AG08396 (cell line): ENCODE measurements at regions not wholly inside any gene's neighbourhood (a gene's known extent, or its start where the extent isn't known, plus 50 kb on each side); places are given as distances from the start of the nearest gene placed in this dataset.
"Not testable (repeated sequence)": the region's sequence is repeated elsewhere in the genome, so short reads cannot be mapped to it uniquely, and the experiment has no call there.

Source experiments
- DNase-seq: peaks from one replicate; pipeline ENCODE4 v3.0.0; 2012; ENCODE audit warnings: low spot score, mixed read lengths

DNA sequence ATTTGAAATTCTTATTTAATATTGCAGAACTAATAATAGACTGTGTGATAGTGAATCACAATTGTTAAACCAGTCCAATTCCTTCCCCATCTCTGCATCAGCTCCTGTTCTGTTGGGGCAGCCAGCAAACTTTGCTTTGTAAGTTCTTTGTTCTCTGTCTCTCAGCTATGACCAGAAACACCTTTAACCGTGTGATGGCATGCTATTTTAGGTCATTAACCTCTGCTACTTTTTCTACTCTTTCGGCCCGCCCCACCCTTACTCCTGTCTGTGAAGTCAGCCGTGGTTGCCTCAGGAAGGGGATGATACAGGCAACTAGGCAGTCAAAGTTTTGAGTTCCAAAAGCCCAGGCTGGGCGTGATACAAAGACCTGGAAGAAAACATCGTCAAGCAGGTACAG lies 51.3 kb upstream of the EGFL6 start:
- no peak for DNase-seq

DNA sequence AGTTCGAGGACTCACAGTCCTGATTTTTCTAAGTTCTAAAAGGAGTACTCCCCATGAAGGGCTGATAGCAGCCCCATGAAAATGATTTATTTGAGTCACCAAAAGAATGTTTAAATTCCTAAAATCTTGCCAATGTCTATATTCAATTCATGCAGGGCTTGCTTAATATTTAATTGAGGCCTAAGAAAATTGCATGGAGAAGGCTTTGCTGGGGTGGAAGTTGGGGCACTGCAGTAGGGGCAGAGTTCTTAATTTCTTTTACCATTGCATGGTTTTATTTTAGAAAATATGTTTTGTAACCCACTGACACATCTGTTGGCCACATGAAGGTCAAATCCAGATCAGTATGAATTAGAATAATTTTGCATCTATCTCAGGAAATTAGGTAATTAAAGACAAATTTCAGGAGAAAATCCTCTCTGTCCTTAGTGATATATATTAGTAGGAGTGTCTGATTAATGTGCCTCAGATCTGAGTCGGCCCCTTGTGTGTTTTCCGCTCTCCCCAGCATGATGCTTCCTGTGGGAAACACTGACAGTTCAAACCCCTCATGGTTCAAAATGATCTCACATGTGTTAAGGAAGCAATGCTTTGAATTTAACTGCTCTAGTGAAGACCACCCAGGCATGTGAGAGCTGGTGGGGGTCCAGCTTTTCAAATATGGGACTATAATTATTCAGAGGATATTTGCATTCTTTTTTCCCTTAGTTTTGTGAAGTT lies 54.0 kb upstream of the EGFL6 start:
- no peak for DNase-seq

DNA sequence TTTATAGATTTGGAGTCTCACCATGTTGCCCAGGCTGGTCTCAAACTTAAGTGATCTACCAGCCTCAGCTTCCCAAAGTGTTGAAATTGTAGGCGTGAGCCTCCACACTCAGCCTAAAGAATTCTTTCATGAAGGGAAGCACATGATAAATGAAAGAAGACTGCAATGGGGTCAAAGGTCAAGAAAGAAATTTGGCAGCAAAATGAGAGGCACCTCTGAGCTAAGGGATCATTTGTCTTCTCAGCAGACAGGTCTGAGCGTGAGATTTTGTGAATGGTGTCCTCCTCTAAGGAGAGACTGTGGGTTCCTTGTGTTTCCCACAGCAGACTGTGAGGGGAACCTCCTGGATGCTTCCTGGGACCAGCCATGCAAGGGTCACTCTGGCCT lies 57.5 kb upstream of the EGFL6 start:
- no peak for DNase-seq

DNA sequence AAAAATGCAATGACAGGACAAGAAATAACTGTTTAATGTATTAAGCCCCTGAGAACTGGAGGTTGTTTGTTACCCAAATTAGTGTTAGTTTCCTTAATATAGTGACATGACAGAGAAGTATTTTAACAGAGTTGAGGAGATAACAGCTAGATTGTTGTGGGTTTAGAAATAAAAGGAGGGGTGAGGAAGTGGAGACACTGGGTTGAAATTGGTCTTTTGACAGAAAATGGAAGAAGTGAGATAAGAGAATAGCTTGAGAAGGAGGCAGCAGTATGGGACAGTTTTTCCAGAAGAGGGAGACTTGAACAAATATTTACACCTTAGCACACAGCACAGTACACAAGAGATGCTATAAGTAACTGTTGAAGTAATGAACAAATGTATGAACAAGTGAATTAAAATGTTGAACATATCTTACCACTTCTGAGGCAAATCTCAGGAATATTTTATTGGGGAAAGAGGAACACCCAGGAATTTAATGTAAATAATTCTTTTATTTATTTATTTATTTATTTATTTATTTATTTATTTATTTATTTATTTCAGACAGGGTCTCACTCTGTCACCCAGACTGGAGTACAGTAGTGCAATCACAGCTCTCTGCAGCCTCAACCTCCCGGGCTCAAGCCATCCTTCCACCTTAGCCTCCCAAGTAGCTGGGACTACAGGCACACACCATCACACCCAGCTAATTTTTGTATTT lies 58.0 kb upstream of the EGFL6 start:
- no peak for DNase-seq

DNA sequence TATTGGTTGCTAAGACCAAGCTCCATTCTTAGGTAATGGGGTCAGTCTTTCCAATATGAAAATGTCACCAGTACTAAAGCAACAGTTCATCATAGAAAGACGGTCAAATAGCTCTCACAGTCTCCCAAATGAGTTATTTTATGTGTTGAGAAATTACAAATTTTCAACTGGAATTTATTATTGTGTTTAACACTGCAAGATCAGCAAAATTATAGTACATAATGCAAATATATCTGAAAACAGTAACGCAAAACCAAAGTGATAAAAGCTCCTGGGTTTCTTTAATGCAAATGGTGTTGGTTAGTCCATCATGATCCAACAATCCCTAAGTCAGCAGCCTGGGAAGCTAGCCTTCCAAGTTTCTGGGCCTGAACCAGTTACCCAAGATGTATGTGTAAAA lies 61.5 kb upstream of the EGFL6 start:
- no peak for DNase-seq

DNA sequence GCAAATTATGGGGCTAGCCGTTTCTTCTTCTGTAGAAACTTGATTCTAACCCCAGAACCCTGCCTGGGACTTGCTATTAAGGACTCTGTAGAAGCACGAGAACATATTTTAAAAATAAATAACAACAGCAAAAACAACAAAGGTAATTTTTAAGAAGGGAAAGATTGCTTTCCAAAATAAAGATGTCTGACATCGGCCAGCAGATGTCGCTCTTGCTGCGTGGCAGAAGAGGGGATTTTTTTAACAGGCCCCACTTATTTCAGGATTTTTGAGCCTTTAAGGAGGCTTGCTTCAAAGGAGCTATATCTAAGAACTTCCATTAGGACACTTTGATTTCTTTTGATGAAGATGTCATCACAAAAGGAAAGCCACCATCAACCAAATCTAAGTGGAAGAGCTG lies 62.8 kb upstream of the EGFL6 start:
- peak; percentile 48 for DNase-seq

DNA sequence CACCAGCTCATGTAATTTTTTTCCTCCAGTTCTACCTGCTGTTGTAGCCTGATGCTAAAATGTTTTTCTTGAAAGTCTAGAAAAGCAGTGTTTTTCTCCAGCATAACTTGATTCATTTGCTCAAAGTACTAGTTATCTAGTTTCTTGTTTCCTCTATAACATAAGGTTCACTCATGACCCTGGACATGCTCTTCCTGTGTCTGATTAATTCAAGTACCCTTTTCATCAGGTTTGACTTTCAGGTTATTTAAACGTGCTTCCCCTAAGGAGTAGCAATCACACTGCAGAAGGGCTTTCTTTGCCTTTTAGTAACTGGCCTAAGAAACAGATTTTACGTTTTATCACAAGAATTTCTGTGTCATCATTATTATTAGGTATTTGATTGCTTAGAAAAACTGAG lies 66.8 kb upstream of the EGFL6 start:
- DNase-seq: no peak

DNA sequence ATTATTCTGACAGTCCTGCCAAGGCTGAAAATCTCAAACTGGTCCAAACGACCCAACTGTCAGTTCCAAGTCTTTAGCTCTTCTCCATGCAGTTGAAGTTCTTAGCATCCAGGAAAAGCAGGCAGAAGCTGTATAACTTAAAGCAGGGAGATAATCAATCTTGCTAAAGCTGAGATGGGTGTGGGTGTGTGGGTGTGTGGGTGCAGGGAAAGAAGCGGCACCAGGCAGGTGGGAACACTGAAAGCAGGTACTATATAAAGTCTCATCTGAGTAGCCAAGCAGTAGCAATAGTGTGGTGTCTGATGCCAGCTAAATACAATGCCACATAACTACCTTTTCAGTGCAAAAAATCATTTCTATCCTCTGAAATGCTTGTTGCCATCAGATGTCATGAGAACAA lies 69.7 kb upstream of the EGFL6 start:
- no peak for DNase-seq

DNA sequence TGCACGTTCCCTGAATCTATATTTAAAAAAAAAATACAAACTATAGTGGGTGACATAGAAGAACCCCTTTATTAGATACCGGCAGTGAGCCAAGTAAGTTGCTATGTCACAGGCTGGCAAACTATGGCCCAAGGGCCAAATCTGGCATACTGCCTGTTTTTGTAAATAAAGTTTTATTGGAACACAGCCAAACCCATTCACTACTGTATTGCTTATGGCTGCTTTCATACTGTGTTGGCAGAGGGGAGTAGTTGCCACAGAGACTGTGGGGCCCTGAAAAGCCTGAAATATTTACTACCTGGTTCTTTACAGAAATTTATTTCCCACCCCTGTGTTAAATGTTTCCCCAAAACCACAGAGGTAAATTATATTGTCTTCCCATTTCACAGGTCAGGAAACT lies 71.2 kb upstream of the EGFL6 start:
- no peak for DNase-seq

DNA sequence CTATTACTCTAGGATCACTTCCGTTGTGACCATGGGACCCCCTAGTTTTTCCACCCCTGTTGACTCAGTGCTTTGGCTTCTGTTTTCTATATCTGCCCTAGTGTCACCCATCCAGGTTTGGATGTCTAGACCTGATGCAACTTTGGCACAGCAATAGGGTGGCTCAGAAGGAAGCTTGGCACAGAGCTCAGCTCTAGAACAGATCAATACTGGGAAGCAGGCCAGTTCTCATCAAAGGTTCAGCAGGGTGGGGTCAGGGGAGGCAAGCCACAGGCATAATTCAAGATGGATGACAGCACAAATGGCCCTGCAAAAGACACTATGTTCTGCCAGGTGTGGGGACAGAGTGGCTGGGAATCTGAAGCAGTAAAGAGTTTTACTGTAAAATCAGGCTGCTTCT lies 74.2 kb upstream of the EGFL6 start:
- DNase-seq: no peak

DNA sequence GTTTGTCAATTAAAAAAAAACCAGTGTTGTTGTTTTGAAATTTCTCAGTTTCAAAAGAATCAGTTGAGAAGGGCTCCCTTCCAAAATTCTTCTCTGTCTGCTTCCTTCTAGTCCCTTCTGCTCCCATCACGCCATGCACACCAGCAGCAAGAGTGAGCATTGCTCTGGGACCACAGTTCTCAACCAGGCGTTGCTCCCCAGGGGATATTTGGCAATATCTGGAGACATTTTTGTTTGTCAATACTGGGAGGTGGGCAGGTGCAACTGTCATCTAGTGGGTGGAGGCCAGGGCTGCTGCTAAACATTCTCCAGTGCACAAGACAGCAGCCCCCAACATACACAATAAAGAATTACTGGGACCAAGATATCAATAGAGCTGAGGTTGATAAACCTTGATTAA lies 74.8 kb upstream of the EGFL6 start:
- no peak for DNase-seq

DNA sequence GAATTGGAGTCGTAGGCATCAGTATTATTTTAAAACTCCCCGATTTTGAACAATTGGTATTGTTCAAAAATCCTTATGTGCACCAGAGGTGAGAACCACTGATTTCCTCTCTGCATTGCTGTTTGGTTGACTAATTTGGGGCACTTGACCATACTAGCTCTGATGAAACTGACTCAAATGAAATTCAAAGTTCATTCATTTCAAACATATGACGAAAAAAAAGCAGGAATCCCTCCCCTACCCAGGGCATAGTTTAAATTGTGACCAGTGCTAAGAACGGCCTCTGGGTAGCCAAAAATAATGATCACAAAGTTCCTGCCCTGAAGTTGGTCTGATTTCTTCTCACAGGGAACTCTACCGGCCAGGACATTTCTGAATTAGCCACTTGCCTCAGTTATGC lies 75.7 kb upstream of the EGFL6 start:
- no peak for DNase-seq

DNA sequence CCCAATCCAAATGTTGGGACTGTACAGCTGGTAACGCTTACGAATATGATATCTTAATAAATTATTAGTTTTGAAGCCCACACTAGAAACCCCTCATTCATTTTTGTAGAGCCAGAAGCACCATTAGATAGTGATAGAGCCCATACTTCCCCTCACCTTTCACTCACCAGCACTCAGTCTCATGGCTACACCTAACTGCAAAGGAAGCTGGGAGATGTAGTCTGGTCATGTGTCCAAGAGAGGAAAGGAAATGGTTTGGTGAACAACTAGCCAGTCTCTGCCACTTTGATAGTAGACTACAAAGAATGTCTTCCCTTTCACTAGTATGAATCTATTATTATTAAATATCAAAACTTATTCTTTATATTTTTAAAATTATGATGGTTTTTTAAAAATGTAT lies 77.1 kb upstream of the EGFL6 start:
- DNase-seq: no peak

DNA sequence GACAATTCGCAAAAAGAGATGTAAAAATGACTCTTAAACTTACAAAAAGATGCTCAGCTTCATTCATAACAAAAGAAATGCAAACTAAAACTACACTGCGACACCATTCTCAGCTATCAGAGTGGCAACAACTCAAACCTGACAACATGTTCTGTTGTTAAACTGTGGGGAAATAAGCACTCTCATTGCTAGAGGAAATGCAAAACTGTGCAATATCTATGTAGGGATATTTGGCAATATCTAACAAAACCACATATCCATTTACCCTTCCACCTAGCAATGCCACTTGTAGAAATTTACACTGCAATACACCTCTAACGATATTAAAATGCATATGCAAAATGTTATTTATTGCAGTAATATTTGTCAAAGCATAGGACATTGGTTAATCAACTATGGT lies 78.3 kb upstream of the EGFL6 start:
- DNase-seq: no peak

DNA sequence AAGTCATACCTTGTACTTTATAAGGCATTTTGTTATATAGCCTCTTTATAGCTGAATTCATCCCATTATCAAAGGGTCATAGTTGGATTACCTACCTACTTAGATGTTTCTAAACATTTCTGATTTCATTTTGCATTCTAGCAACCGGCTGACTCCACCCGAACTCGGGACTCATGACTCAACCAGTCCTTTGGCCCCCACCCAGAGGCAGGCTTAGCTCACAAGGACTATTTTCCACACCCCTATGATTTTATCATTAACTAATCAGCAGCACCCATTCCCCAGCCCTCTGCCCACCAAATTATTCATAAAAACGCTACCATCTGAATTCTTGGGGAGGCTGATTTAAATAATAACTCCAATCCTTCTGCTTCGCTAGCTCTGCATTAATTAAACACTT lies 79.9 kb upstream of the EGFL6 start:
- DNase-seq: no peak

DNA sequence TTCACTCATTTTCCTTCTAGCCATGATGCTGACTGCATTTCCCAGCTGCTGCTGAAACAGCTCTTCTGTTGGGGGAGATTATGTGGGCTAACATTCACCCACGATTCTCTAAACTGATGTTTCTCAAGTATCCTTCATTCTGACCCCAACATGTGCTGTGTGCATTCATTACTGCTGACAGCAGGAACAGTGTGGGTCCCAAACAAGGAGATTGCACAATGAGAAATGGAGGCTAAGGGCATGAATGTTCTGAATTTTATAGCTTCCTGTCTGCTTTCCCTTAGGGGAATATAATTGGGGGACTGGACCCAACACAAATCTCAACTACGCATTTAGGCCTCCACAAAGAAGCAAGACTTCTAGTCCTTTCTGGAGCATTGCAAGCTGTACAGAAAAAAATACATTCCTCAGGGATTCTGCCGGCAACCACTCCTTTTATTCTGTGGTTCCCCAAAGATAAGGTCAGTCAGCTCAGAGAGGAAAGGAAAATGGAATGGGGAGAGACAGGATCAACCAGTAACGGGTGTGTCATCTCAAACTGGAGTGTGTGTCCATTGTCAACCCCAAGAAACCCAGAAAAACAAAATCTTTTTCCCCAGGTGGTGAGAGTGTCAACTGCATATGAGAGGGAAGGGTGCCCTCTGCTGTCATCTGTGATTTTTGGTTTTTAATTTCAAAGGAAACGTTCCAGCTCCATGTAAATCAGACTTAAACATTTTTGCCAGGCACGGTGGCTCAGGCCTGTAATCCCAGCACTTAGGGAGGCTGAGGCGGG lies 81.5 kb upstream of the EGFL6 start:
- DNase-seq: peak; percentile 48

DNA sequence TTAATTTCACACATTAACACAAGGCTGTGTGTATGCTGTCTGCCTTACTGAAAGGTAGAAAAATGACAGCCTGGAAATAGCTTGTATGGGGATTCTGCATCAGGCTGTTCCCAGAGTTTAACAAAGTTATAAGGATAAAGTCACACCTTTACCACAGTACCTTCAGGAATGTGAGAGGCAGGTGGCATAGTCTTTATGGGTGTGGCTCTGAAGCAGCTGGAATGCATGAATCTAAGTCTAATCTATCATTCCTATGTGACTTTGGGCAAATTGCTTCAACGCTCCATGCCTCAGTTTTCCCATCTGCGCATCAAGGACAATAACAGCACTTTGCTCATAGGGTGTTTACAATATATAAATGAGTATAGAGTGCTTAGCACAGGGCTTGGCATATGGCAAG lies 84.2 kb upstream of the EGFL6 start:
- no peak for DNase-seq

DNA sequence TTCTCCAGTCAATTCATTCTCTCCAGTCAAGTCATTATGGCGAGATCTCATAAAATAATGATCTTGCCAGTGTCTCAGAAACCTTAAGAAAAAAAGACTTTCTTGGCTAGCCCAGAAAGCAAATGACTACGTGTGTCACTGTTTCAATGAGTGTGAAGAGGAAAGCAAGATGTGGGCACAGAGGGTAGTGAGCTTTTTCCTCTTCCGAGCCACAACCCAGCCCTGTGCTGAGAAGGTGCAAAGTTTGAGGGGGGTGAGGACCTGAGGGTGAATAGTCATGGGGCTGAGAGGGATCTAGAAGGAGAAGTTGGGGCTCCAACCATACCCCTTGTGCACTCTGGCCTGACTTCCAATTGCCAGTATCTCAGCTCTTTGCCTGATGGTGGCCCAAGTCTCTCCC lies 85.6 kb upstream of the EGFL6 start:
- no peak for DNase-seq

DNA sequence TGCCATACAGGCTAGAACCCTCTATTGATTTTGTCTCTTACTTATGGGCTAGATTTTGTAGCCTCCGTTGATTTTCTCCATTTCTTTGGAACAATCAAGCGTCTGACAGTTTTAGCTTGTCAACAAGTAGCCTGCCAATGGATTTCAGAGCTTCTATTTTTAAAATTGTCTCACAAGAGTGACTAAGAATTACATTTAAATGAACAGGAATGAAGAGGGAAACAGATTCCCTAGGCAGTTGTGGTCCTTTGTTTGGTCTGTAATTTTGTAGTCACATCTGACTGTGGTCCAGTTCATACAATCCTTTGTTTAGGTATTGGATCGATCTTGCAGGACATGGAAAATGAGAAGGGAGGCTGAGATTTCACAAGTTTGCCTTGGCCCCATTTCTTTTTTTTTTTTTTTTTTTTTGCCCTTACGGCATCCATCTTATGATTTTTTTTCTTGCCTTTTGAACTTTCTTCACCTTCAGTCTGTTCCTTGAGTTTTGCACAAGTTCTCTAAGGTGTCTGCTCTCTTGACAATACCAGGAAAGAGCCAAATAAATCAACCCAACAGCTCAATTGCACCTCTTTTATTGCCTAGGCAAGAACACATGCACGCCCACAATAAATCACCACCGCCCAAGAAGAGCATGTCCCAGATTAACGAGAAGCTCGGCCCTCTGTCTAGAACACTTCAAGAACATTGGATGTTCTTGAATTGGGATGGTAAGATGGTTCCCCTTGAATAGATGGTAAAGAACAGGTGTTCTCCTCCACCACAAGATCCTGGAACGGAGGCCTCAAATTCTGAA lies 86.5 kb upstream of the EGFL6 start:
- DNase-seq: no peak

DNA sequence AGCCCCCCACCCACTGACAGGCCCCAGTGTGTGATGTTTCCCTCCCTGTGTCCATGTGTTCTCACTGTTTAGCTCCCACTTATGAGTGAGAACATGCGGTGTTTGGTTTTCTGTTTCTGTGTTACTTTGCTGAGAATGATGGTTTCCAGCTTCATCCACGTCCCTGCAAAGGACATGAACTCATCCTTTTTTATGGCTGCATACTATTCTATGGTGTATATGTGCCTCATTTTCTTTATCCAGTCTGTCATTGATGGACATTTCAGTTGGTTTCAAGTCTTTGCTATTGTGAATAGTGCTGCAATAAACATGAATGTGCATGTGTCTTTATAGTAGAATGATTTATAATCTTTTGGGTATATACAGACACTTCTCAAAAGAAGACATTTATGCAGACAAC lies 88.6 kb upstream of the EGFL6 start:
- DNase-seq: not testable (repeated sequence)

DNA sequence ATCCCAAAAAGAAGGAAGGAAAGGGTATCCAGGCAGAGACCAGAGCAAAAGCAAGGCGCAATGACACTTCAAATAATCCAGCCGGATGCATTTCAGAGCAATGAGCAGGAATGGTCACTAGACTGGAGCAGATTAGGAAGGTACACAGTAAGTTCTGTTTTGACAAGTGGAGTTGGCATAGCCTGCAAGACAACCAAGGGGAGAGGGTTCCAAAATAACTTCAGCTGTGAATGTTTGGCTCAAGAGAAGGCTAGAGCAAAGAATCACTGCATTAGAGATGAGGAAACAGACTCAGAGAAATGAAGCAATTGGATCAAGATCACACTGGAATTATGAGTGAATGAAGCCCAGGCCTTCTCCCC lies 90.0 kb upstream of the EGFL6 start:
- DNase-seq: no peak

DNA sequence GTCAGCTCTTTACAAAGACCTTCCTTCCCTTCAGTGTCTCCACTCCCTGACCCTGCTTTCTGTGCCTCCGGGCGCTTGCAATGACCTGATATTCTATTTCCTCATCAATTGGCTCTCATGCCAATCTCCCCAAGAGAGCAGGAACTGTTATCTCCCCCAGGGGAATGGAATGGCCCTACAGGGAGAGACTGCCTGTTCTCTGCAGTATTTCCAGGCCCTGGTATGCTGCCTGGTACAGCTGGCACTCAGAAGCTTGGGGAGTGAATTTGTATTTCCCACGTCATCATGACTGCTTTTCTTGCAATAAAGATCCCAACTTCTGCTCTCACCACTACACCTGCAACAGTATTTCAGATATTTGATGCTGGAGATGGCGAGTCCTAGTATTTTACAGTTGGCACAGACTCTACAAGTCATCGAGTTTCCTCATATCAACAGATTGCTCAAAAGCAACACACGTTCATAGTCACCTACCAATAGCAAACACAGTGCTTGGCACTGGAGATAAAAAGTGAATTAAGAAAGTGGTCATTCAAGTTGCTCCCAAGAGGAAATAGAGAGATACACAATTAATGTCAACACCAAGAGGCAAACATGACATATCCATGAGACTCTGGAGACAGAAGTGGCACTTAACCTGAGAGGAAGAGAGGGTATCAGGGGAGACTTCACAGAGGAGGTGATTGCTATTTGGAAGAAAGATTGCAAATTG lies 90.5 kb upstream of the EGFL6 start:
- DNase-seq: no peak
